ENCODE measurements at regions not wholly inside any gene's neighbourhood (a gene's known extent, or its start where the extent isn't known, plus 50 kb on each side); places are given as distances from the start of the nearest gene placed in this dataset.

DNA sequence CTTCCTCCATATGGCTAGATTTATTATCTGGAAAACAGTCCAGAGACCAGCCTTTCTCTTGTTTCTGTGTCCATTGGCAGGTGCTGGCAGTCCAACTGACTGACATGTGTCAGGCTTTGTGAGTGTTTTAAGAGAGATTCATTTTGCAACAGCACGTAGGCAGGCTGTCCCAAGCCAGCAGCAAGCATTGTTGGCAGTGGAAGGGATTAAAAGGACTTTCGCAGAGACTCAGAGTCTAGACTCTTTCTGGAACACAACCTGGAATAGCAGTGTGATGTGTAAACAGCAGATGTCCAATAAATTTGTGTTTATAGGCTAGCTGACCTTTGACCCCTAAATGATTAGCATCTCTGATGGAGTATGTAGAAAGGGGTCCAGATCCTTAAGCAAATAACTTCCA is 222.2 kb upstream of the SERP2 start:
- no peak overlapping the region for H3K27ac ChIP-seq
- TF ChIP-seq ZFX (IDR thresholded peaks at IDR 0.05; ENCODE audit: borderline replicate concordance), result no peak
- TF ChIP-seq, protein P1, sequence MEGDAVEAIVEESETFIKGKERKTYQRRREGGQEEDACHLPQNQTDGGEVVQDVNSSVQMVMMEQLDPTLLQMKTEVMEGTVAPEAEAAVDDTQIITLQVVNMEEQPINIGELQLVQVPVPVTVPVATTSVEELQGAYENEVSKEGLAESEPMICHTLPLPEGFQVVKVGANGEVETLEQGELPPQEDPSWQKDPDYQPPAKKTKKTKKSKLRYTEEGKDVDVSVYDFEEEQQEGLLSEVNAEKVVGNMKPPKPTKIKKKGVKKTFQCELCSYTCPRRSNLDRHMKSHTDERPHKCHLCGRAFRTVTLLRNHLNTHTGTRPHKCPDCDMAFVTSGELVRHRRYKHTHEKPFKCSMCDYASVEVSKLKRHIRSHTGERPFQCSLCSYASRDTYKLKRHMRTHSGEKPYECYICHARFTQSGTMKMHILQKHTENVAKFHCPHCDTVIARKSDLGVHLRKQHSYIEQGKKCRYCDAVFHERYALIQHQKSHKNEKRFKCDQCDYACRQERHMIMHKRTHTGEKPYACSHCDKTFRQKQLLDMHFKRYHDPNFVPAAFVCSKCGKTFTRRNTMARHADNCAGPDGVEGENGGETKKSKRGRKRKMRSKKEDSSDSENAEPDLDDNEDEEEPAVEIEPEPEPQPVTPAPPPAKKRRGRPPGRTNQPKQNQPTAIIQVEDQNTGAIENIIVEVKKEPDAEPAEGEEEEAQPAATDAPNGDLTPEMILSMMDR (IDR thresholded peaks at IDR 0.05), result no peak

- TF ChIP-seq, protein P1 (IDR thresholded peaks at IDR 0.05), result no peak
- TF ChIP-seq ZFX (IDR thresholded peaks at IDR 0.05; ENCODE audit: borderline replicate concordance), result no peak
- no peak overlapping the region for H3K27ac ChIP-seq
These were observed 220.1 kb upstream of the SERP2 start for GRCh38 chr13:44153496-44153895.

- TF ChIP-seq ZFX (IDR thresholded peaks at IDR 0.05; ENCODE audit: borderline replicate concordance), result no peak
- TF ChIP-seq, protein P1 (IDR thresholded peaks at IDR 0.05), result no peak
- H3K27ac ChIP-seq, result peak overlapping the region; percentile 33; the same call in 1 of the 2 replicates
These were observed 218.0 kb upstream of the SERP2 start for GRCh38 chr13:44155422-44156293.

- TF ChIP-seq, protein P1 (IDR thresholded peaks at IDR 0.05), result no peak
- no peak for TF ChIP-seq ZFX (IDR thresholded peaks at IDR 0.05; ENCODE audit: borderline replicate concordance)
- peak overlapping the region; percentile 33; the same call in 1 of the 2 replicates for H3K27ac ChIP-seq
These were observed 217.3 kb upstream of the SERP2 start for GRCh38 chr13:44156294-44156658.

- H3K27ac ChIP-seq, result no peak overlapping the region
- TF ChIP-seq, protein P1 (IDR thresholded peaks at IDR 0.05), result no peak
- TF ChIP-seq ZFX (IDR thresholded peaks at IDR 0.05; ENCODE audit: borderline replicate concordance), result no peak
These were observed 216.0 kb upstream of the SERP2 start for GRCh38 chr13:44157606-44158005.

GRCh38 chr13:44158098-44158521 is 215.5 kb upstream of the SERP2 start:
- no peak overlapping the region for H3K27ac ChIP-seq
- no peak for TF ChIP-seq ZFX (IDR thresholded peaks at IDR 0.05; ENCODE audit: borderline replicate concordance)
- TF ChIP-seq, protein P1 (IDR thresholded peaks at IDR 0.05), result no peak

Data from 22Rv1 (cell line).